Thyroid gland (tissue), 4 donors: ENCODE measurements at regions not wholly inside any gene's neighbourhood (a gene's known extent, or its start where the extent isn't known, plus 50 kb on each side); places are given as distances from the start of the nearest gene placed in this dataset.
"Not testable (repeated sequence)": the region's sequence is repeated elsewhere in the genome, so short reads cannot be mapped to it uniquely, and the experiment has no call there.

ENCODE experiments used
- CTCF ChIP-seq, 6 experiments: fragments of 200-600 bp in 3 of 6; fragments of 450-650 bp in 3 of 6; sonication (generic) in 3 of 6; IDR thresholded peaks; one replicate each; pipeline ENCODE4 v1.5.1; 2016 to 2019; ENCODE audit warnings: antibody characterized with exemption in 6 of 6, mild to moderate bottlenecking in 2 of 6, inconsistent platforms in 1 of 6, moderate library complexity in 1 of 6
- POLR2A ChIP-seq, 2 donors: fragments of 450-650 bp; IDR thresholded peaks; one replicate each; pipeline ENCODE4 v1.6.1; 2017; ENCODE audit warnings: antibody characterized with exemption in 2 of 2, mild to moderate bottlenecking in 2 of 2, moderate library complexity in 1 of 2

- not testable (repeated sequence) for TF ChIP-seq POLR2A, CTCF (IDR thresholded peaks at IDR 0.05)
These were observed 137.9 kb downstream of the PXDC1 start for GRCh38 chr6:3613565-3613964.
